K562 (cell line): ENCODE measurements at regions not wholly inside any gene's neighbourhood (a gene's known extent, or its start where the extent isn't known, plus 50 kb on each side); places are given as distances from the start of the nearest gene placed in this dataset.

Experiments used
- ATAC-seq: fragments of 200-7000 bp; cut with Tn5 transposase; 3 replicates; pipeline ENCODE4 v1.9.1; 2020; ENCODE audit warnings: moderate library complexity
- BruUV-seq: library from RNA; stranded (reverse); fragments of 400-500 nt; replicated peaks from 2 replicates; lab custom pipeline; 2021; lab: Mats Ljungman, UMichigan
- CTCF ChIA-PET: fragments of 300-600 bp; formaldehyde crosslinking; extraction: SDS; loops from one replicate; lab custom pipeline; 2021; ENCODE audit warnings: low intra/inter-chr PET ratio; lab: Yijun Ruan, JAX
- POLR2A ChIA-PET: fragments of 300-600, 350-650 bp; sonication (Branson Sonifier 250); formaldehyde crosslinking; extraction: SDS; loops from one replicate; lab custom pipeline; 2021; ENCODE audit warnings: antibody characterized with exemption, inconsistent platforms; lab: Yijun Ruan, JAX
- DNase-seq, 4 experiments: peaks; one replicate each; pipeline versions ENCODE4 v3.0.0 to v3.0.0-alpha.2; 2011 to 2018; ENCODE audit warnings: low spot score in 3 of 4, mixed read lengths in 3 of 4; ENCODE audit errors: extremely low read depth in 1 of 4
- FAIRE-seq: peaks from 2 replicates; lab custom pipeline; 2011; peaks lifted over from hg19 to GRCh38; lab: Jason Lieb, UNC
- H2AFZ ChIP-seq: 2 replicates; pipeline ENCODE4 v1.6.0; 2011; ENCODE audit warnings: low read depth, low read length, control low read depth, inconsistent platforms
- H3K27ac ChIP-seq: fragments of 200-600 bp; 3 replicates; pipeline ENCODE4 v1.8.0; 2011; ENCODE audit warnings: low read depth, mild to moderate bottlenecking, control low read depth, inconsistent platforms, low read length, moderate library complexity, mixed read lengths; ENCODE audit errors: extremely low read depth
- H3K27me3 ChIP-seq, 2 experiments: fragments of 300-600 bp in 1 of 2; 2 replicates in 1 of 2; 3 replicates in 1 of 2; pipeline versions ENCODE4 v1.6.0 to v1.8.0; 2011; ENCODE audit warnings: inconsistent platforms in 2 of 2, low read length in 2 of 2, mild to moderate bottlenecking in 1 of 2, mixed read lengths in 1 of 2, moderate library complexity in 1 of 2; ENCODE audit not compliant: control insufficient read depth in 2 of 2, insufficient read depth in 2 of 2
- H3K36me3 ChIP-seq: fragments of 300-600 bp; 3 replicates; pipeline ENCODE4 v1.8.0; 2011; ENCODE audit warnings: mild to moderate bottlenecking, low read length, inconsistent platforms; ENCODE audit not compliant: control insufficient read depth, insufficient read depth
- H3K4me1 ChIP-seq, 2 experiments: fragments of 200-600 bp in 1 of 2; replicated peaks in 1 of 2; 2 replicates in 1 of 2; 3 replicates in 1 of 2; pipeline versions ENCODE4 v1.5.1 to v1.8.0; 2011; ENCODE audit warnings: inconsistent platforms in 2 of 2, low read length in 2 of 2, mild to moderate bottlenecking in 1 of 2, mixed read lengths in 1 of 2, moderate library complexity in 1 of 2; ENCODE audit not compliant: control insufficient read depth in 2 of 2, insufficient read depth in 2 of 2
- H3K4me2 ChIP-seq: 2 replicates; pipeline ENCODE4 v1.6.1; 2011; ENCODE audit warnings: low read length, control low read depth, inconsistent platforms, mixed read lengths; ENCODE audit not compliant: insufficient read depth
- H3K4me3 ChIP-seq: fragments of 200-600 bp; sonication (generic), shearing (Covaris generic); 2 replicates; pipeline ENCODE4 v1.5.1; 2016; ENCODE audit warnings: control low read depth, inconsistent platforms
- H3K79me2 ChIP-seq: fragments of 200-600 bp; 3 replicates; pipeline ENCODE4 v1.8.0; 2011; ENCODE audit warnings: low read length, inconsistent platforms; ENCODE audit not compliant: control insufficient read depth, insufficient read depth
- H3K9ac ChIP-seq, 2 experiments: 2 replicates each; pipeline versions ENCODE4 v1.6.0 to v1.6.1; 2011; ENCODE audit warnings: low read depth in 2 of 2, low read length in 2 of 2, control low read depth in 1 of 2, inconsistent platforms in 1 of 2, mild to moderate bottlenecking in 1 of 2, mixed read lengths in 1 of 2; ENCODE audit not compliant: insufficient read depth in 1 of 2
- H3K9me1 ChIP-seq: one replicate; pipeline ENCODE4 v1.6.0; 2011; ENCODE audit warnings: inconsistent platforms, mild to moderate bottlenecking, low read length, moderate library complexity; ENCODE audit not compliant: control insufficient read depth, insufficient read depth
- H3K9me3 ChIP-seq: replicated peaks from 2 replicates; pipeline ENCODE4 v1.5.1; 2011; ENCODE audit warnings: low read depth, low read length, inconsistent platforms; ENCODE audit not compliant: control insufficient read depth, insufficient read depth
- H4K20me1 ChIP-seq: replicated peaks from 2 replicates; pipeline ENCODE4 v1.6.1; 2011; ENCODE audit warnings: low read length, inconsistent platforms, mixed read lengths; ENCODE audit not compliant: control insufficient read depth, insufficient read depth
- ATF3 ChIP-seq, 2 experiments: fragments of 450-650 bp in 1 of 2; sonication (generic) in 1 of 2; formaldehyde crosslinking in 1 of 2; IDR thresholded peaks in 1 of 2; conservative IDR thresholded peaks in 1 of 2; 2 replicates each; pipeline versions ENCODE4 v1.6.1 to v1.8.1; 2016 to 2023; ENCODE audit warnings: mild to moderate bottlenecking in 2 of 2, moderate library complexity in 2 of 2, inconsistent platforms in 1 of 2, missing genetic modification reagents in 1 of 2
- BRD9 ChIP-seq: fragments of 450-650 bp; IDR thresholded peaks from 2 replicates; pipeline ENCODE4 v1.6.1; 2018; ENCODE audit warnings: low read depth; ENCODE audit not compliant: partially characterized antibody
- CBFA2T2 ChIP-seq: fragments of 450-650 bp; conservative IDR thresholded peaks from 2 replicates; pipeline ENCODE4 v1.6.1; 2017; ENCODE audit warnings: mild to moderate bottlenecking
- CBX3 ChIP-seq, 2 experiments: IDR thresholded peaks; 1 replicate in 1 of 2; 2 replicates in 1 of 2; pipeline ENCODE4 v1.6.1; 2012; ENCODE audit warnings: inconsistent platforms in 2 of 2, low read length in 2 of 2, borderline replicate concordance in 1 of 2, control low read depth in 1 of 2
- FOXA1 ChIP-seq: fragments of 450-650 bp; IDR thresholded peaks from 2 replicates; pipeline ENCODE4 v1.6.1; 2016; ENCODE audit warnings: mild to moderate bottlenecking, borderline replicate concordance
- MCM2 ChIP-seq: fragments of 450-650 bp; IDR thresholded peaks from 2 replicates; pipeline ENCODE4 v1.6.1; 2017; ENCODE audit warnings: low read depth, mild to moderate bottlenecking
- MLX ChIP-seq, 2 experiments: fragments of 450-650 bp in 1 of 2; sonication (generic) in 1 of 2; formaldehyde crosslinking; conservative IDR thresholded peaks; 2 replicates each; pipeline versions ENCODE4 v1.4.0 to v1.8.1; 2020 to 2022; ENCODE audit warnings: mild to moderate bottlenecking in 1 of 2, missing genetic modification reagents in 1 of 2
- PTTG1 ChIP-seq: fragments of 450-650 bp; IDR thresholded peaks from 2 replicates; pipeline ENCODE4 v1.6.1; 2016; ENCODE audit warnings: low read depth, mild to moderate bottlenecking, missing genetic modification characterization, missing compliant biosample characterization
- PYGO2 ChIP-seq: fragments of 450-650 bp; IDR thresholded peaks from 2 replicates; pipeline ENCODE4 v1.6.1; 2016; ENCODE audit warnings: mild to moderate bottlenecking, missing genetic modification characterization, moderate library complexity, missing compliant biosample characterization
- RERE ChIP-seq: sonication (generic); formaldehyde crosslinking; IDR thresholded peaks from 2 replicates; pipeline ENCODE4 v1.8.0; 2023; ENCODE audit warnings: missing genetic modification reagents, mild to moderate bottlenecking, borderline replicate concordance
- RFX5 ChIP-seq: IDR thresholded peaks from 2 replicates; pipeline ENCODE4 v1.6.1; 2011; ENCODE audit warnings: low read depth, mild to moderate bottlenecking, improper control_type of control experiment, low read length
- SIN3A ChIP-seq, 2 experiments: fragments of 150-350 bp in 1 of 2; IDR thresholded peaks; 2 replicates each; pipeline ENCODE4 v1.6.1; 2011 to 2016; ENCODE audit warnings: borderline replicate concordance in 2 of 2, low read depth in 2 of 2, low read length in 2 of 2, mild to moderate bottlenecking in 2 of 2, moderate library complexity in 2 of 2; ENCODE audit not compliant: control insufficient read depth in 1 of 2
- ZNF263 ChIP-seq: sonication (generic); formaldehyde crosslinking; IDR thresholded peaks from 2 replicates; pipeline ENCODE4 v1.8.0; 2022; ENCODE audit warnings: mild to moderate bottlenecking, missing genetic modification reagents, borderline replicate concordance
- ZNF740 ChIP-seq, 3 experiments: fragments of 200-800 bp in 1 of 3; sonication (Bioruptor generic) in 1 of 3; sonication (generic) in 1 of 3; formaldehyde crosslinking in 1 of 3; IDR thresholded peaks; 2 replicates each; pipeline versions ENCODE4 v1.6.1 to v1.8.0; 2016 to 2022; ENCODE audit warnings: mild to moderate bottlenecking in 2 of 3, missing compliant biosample characterization in 2 of 3, missing genetic modification characterization in 2 of 3, missing genetic modification reagents in 1 of 3
- WGBS: fragments of 100-300 bp; shearing (Covaris generic); methylation state at CpG from one replicate; pipeline ENCODE4 v1.1.6; 2016; ENCODE audit warnings: low coverage, mixed read lengths; ENCODE audit not compliant: insufficient coverage; ENCODE audit errors: missing lambda C conversion rate; 5-methylcytosine and 5-hydroxymethylcytosine counted together
- in situ Hi-C: fragments of 300-500 bp; cut with MboI; formaldehyde crosslinking; loops from 4 replicates; pipeline ENCODE4 v1.15.0; 2018; ENCODE audit warnings: inconsistent platforms, mixed read lengths
- intact Hi-C: fragments of 100-400 bp; cut with micrococcal nuclease; formaldehyde crosslinking; loops from 2 replicates; pipeline ENCODE4 v1.14.2; 2022

GRCh38 chr2:77720115-77720514 lies 197.9 kb upstream of the LRRTM4 start:
- no peak for FAIRE-seq
- TF ChIP-seq SIN3A (IDR thresholded peaks at IDR 0.05; ENCODE audit: borderline replicate concordance in 2 of 2, control insufficient read depth in 1 of 2, low read depth in 2 of 2, low read length in 2 of 2) (no peak), PYGO2 (tag) (no peak), ZNF263 (CRISPR knock-in tag) (no peak), CBFA2T2 (no peak), ATF3 (IDR thresholded peaks at IDR 0.05) (no peak), ATF3 (CRISPR knock-in tag; conservative IDR thresholded peaks at IDR 0.05) (no peak), FOXA1 (no peak), MLX (CRISPR knock-in tag; conservative IDR thresholded peaks at IDR 0.05) (no peak), ZNF740 (CRISPR knock-in tag; IDR thresholded peaks at IDR 0.05) (no peak), ZNF740 (tag; IDR thresholded peaks at IDR 0.05) (no peak), BRD9 (no peak), PTTG1 (no peak), RERE (no peak), RFX5 (no peak), MCM2 (no peak), CBX3 (IDR thresholded peaks at IDR 0.05; ENCODE audit: borderline replicate concordance in 1 of 2, low read length in 2 of 2) (no peak)

More at GRCh38 chr2:77720115-77720514, 197.9 kb upstream of the LRRTM4 start:
- H3K4me2 ChIP-seq, result no peak overlapping the region
- H3K36me3 ChIP-seq, result no peaks in the 10 kb centered on the region
- no peaks in the 10 kb centered on the region for H4K20me1 ChIP-seq
- intact Hi-C loops, result no loop called here
- ATAC-seq, result no peak
- POLR2A ChIA-PET, result no interaction called here
- no peak overlapping the region for H3K27ac ChIP-seq
- WGBS, result 2% methylated on average over 4 of the region's 4 CpGs
- no peak overlapping the region for H3K4me3 ChIP-seq
- no peak overlapping the region for H3K9ac ChIP-seq
- H3K9me3 ChIP-seq, result no peaks in the 10 kb centered on the region
- DNase-seq, result no peak
- H2AFZ ChIP-seq, result no peak overlapping the region
- H3K4me1 ChIP-seq, result no peaks in the 10 kb centered on the region
- BruUV-seq, result no TSS peak
- H3K27me3 ChIP-seq, result no peaks in the 10 kb centered on the region
- CTCF ChIA-PET, result no interaction called here
- H3K9me1 ChIP-seq, result no peaks in the 10 kb centered on the region
- no peaks in the 10 kb centered on the region for H3K79me2 ChIP-seq
- in situ Hi-C loops, result no loop called here
